ENCODE measurements at regions not wholly inside any gene's neighbourhood (a gene's known extent, or its start where the extent isn't known, plus 50 kb on each side); places are given as distances from the start of the nearest gene placed in this dataset.

- no peak for DNase-seq (ENCODE audit: low read depth, low spot score)
- no peaks in the 10 kb centered on the region for H3K9me3 Mint-ChIP-seq
- no peaks in the 10 kb centered on the region for H3K27me3 Mint-ChIP-seq (ENCODE audit: low read depth)
- H3K4me3 Mint-ChIP-seq = no peak overlapping the region
- H3K27ac Mint-ChIP-seq (ENCODE audit: unreplicated experiment) = no peak overlapping the region
- TF ChIP-seq CTCF (conservative IDR thresholded peaks at IDR 0.05) = no peak
- H3K36me3 Mint-ChIP-seq (ENCODE audit: low read depth) = no peaks in the 10 kb centered on the region
- H3K4me1 Mint-ChIP-seq = no peaks in the 10 kb centered on the region
Observed at GRCh38 chr4:89166971-89167475, 55.7 kb downstream of the TIGD2 start.

- H3K4me3 Mint-ChIP-seq = no peak overlapping the region
- H3K27ac Mint-ChIP-seq (ENCODE audit: unreplicated experiment) = no peak overlapping the region
Observed at GRCh38 chr4:89171176-89171805, 60.0 kb downstream of the TIGD2 start.

GRCh38 chr4:89172865-89173264 is 61.5 kb downstream of the TIGD2 start:
- Mint-ChIP-seq H3K36me3 (ENCODE audit: low read depth) (no peaks in the 10 kb centered on the region), H3K4me1 (peaks cover 8% of the 10 kb centered on the region), H3K4me3 (no peak overlapping the region), H3K27ac (ENCODE audit: unreplicated experiment) (no peak overlapping the region), H3K9me3 (no peaks in the 10 kb centered on the region), H3K27me3 (ENCODE audit: low read depth) (no peaks in the 10 kb centered on the region)
- TF ChIP-seq CTCF (conservative IDR thresholded peaks at IDR 0.05) = no peak
- no peak for DNase-seq (ENCODE audit: low read depth, low spot score)

More at GRCh38 chr4:89171176-89171805, 60.0 kb downstream of the TIGD2 start:
- TF ChIP-seq CTCF (conservative IDR thresholded peaks at IDR 0.05) = no peak
- no peak for DNase-seq (ENCODE audit: low read depth, low spot score)
- peaks cover 7% of the 10 kb centered on the region for H3K4me1 Mint-ChIP-seq
- H3K36me3 Mint-ChIP-seq (ENCODE audit: low read depth) = no peaks in the 10 kb centered on the region
- H3K27me3 Mint-ChIP-seq (ENCODE audit: low read depth) = no peaks in the 10 kb centered on the region
- no peaks in the 10 kb centered on the region for H3K9me3 Mint-ChIP-seq

GRCh38 chr4:89173336-89174090 is 62.2 kb downstream of the TIGD2 start:
- no peaks in the 10 kb centered on the region for H3K27me3 Mint-ChIP-seq (ENCODE audit: low read depth)
- peaks cover 11% of the 10 kb centered on the region for H3K4me1 Mint-ChIP-seq

GRCh38 chr4:89174784-89175183 is 63.5 kb downstream of the TIGD2 start:
- no peak for DNase-seq (ENCODE audit: low read depth, low spot score)
- Mint-ChIP-seq H3K27ac (ENCODE audit: unreplicated experiment) (no peak overlapping the region), H3K9me3 (no peaks in the 10 kb centered on the region), H3K36me3 (ENCODE audit: low read depth) (no peaks in the 10 kb centered on the region), H3K27me3 (ENCODE audit: low read depth) (no peaks in the 10 kb centered on the region), H3K4me3 (no peak overlapping the region), H3K4me1 (peaks cover 11% of the 10 kb centered on the region)
- TF ChIP-seq CTCF (conservative IDR thresholded peaks at IDR 0.05) = no peak

More at GRCh38 chr4:89173336-89174090, 62.2 kb downstream of the TIGD2 start:
- Mint-ChIP-seq H3K4me3 (no peak overlapping the region), H3K36me3 (ENCODE audit: low read depth) (no peaks in the 10 kb centered on the region), H3K27ac (ENCODE audit: unreplicated experiment) (peak overlapping the region; percentile 31), H3K9me3 (no peaks in the 10 kb centered on the region)
- no peak for DNase-seq (ENCODE audit: low read depth, low spot score)
- TF ChIP-seq CTCF (conservative IDR thresholded peaks at IDR 0.05) = no peak
